OCI-LY3 (cell line): ENCODE measurements at regions not wholly inside any gene's neighbourhood (a gene's known extent, or its start where the extent isn't known, plus 50 kb on each side); places are given as distances from the start of the nearest gene placed in this dataset.

Experiments used
- EZH2phosphoT487 ChIP-seq: fragments of 200-600 bp; shearing (Covaris generic); IDR thresholded peaks from 2 replicates; pipeline ENCODE4 v1.6.1; 2018; ENCODE audit warnings: antibody characterized with exemption, mixed run types, low read depth
- TF ChIP-seq, protein P1 (sequence below): fragments of 200-600, 300-600 bp; sonication (generic); IDR thresholded peaks from 2 replicates; pipeline ENCODE4 v1.5.1; 2014; ENCODE audit warnings: antibody characterized with exemption, low read length, low read depth

DNA sequence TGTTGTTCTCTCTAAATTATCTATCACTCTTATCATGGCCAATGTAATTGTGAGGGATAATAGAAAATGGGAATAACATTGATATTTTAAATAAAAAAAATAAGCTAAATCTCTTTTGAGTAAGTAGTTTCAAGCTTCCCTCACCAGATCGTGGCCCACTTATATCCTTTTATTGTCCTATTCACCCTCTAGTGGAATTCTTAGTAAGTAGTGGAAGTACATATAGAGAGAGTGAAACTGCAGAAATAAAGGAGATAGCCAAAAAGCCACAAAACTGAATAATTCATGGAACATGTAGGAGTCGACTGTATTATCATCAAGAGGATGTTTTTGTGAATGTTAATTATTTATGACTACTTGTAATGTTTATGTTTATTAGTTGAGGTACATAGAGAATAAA lies 66.1 kb upstream of the DTNA start:
- TF ChIP-seq, protein P1, sequence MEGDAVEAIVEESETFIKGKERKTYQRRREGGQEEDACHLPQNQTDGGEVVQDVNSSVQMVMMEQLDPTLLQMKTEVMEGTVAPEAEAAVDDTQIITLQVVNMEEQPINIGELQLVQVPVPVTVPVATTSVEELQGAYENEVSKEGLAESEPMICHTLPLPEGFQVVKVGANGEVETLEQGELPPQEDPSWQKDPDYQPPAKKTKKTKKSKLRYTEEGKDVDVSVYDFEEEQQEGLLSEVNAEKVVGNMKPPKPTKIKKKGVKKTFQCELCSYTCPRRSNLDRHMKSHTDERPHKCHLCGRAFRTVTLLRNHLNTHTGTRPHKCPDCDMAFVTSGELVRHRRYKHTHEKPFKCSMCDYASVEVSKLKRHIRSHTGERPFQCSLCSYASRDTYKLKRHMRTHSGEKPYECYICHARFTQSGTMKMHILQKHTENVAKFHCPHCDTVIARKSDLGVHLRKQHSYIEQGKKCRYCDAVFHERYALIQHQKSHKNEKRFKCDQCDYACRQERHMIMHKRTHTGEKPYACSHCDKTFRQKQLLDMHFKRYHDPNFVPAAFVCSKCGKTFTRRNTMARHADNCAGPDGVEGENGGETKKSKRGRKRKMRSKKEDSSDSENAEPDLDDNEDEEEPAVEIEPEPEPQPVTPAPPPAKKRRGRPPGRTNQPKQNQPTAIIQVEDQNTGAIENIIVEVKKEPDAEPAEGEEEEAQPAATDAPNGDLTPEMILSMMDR: no peak
- TF ChIP-seq EZH2phosphoT487: no peak
